OCI-LY1 (cell line): ENCODE measurements at regions not wholly inside any gene's neighbourhood (a gene's known extent, or its start where the extent isn't known, plus 50 kb on each side); places are given as distances from the start of the nearest gene placed in this dataset.

Experiments used
- EZH2 ChIP-seq: fragments of 200-600 bp; sonication (generic), shearing (Covaris generic); IDR thresholded peaks from 2 replicates; pipeline ENCODE4 v1.8.0; 2017; ENCODE audit warnings: borderline replicate concordance, mixed run types, mild to moderate bottlenecking, antibody characterized with exemption, low read length, moderate library complexity, mixed read lengths
- TF ChIP-seq, protein P1 (sequence below): fragments of 200-600 bp; sonication (generic), shearing (Covaris generic); IDR thresholded peaks from 2 replicates; pipeline ENCODE4 v1.5.1; 2017; ENCODE audit warnings: mild to moderate bottlenecking, antibody characterized with exemption, low read length, moderate library complexity, mixed read lengths

DNA sequence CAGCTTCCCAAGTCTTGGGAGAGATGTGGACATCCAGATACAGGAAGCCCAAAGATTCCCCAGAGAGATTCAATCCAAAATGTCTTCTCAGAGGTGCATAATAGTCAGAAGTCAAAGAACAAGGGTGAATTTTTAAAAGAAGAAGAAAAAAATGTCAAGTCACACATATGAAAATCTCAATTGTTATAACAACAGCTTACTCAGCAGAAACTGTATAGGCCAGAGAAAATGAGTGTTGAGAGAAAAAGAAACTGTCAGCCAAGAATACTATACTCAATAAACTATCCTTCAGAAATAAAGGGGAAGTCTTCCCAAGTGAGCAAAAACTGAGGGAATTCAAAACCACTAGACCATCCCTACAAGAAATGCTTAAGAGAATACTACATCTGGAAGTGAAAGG, 612.9 kb upstream of the POU3F3 start:
- TF ChIP-seq, protein P1, sequence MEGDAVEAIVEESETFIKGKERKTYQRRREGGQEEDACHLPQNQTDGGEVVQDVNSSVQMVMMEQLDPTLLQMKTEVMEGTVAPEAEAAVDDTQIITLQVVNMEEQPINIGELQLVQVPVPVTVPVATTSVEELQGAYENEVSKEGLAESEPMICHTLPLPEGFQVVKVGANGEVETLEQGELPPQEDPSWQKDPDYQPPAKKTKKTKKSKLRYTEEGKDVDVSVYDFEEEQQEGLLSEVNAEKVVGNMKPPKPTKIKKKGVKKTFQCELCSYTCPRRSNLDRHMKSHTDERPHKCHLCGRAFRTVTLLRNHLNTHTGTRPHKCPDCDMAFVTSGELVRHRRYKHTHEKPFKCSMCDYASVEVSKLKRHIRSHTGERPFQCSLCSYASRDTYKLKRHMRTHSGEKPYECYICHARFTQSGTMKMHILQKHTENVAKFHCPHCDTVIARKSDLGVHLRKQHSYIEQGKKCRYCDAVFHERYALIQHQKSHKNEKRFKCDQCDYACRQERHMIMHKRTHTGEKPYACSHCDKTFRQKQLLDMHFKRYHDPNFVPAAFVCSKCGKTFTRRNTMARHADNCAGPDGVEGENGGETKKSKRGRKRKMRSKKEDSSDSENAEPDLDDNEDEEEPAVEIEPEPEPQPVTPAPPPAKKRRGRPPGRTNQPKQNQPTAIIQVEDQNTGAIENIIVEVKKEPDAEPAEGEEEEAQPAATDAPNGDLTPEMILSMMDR, result no peak
- no peak for TF ChIP-seq EZH2
